ENCODE measurements at regions not wholly inside any gene's neighbourhood (a gene's known extent, or its start where the extent isn't known, plus 50 kb on each side); places are given as distances from the start of the nearest gene placed in this dataset.

- DNase-seq (ENCODE audit: low read depth), result no peak
Observed at GRCh38 chr9:119487118-119487827, 118.0 kb upstream of the BRINP1 start.

GRCh38 chr9:119483153-119483552, 113.9 kb upstream of the BRINP1 start:
- DNase-seq (ENCODE audit: low read depth), result no peak

- no peak for DNase-seq (ENCODE audit: low read depth)
Observed at GRCh38 chr9:119477197-119477596, 108.0 kb upstream of the BRINP1 start.

GRCh38 chr9:119458068-119458467, 88.8 kb upstream of the BRINP1 start:
- DNase-seq (ENCODE audit: low read depth), result no peak

GRCh38 chr9:119453980-119454379, 84.7 kb upstream of the BRINP1 start:
- DNase-seq (ENCODE audit: low read depth), result no peak

GRCh38 chr9:119453490-119453911, 84.3 kb upstream of the BRINP1 start:
- DNase-seq (ENCODE audit: low read depth), result no peak

GRCh38 chr9:119451426-119451825, 82.2 kb upstream of the BRINP1 start:
- DNase-seq (ENCODE audit: low read depth), result no peak

GRCh38 chr9:119443179-119443578, 73.9 kb upstream of the BRINP1 start:
- DNase-seq (ENCODE audit: low read depth), result no peak

GRCh38 chr9:119441832-119442231, 72.6 kb upstream of the BRINP1 start:
- DNase-seq (ENCODE audit: low read depth), result no peak

GRCh38 chr9:119441338-119441737, 72.1 kb upstream of the BRINP1 start:
- no peak for DNase-seq (ENCODE audit: low read depth)

GRCh38 chr9:119436261-119436660, 67.0 kb upstream of the BRINP1 start:
- no peak for DNase-seq (ENCODE audit: low read depth)

GRCh38 chr9:119435076-119435475, 65.8 kb upstream of the BRINP1 start:
- no peak for DNase-seq (ENCODE audit: low read depth)

- DNase-seq (ENCODE audit: low read depth), result no peak
Observed at GRCh38 chr9:119432428-119432827, 63.2 kb upstream of the BRINP1 start.

- no peak for DNase-seq (ENCODE audit: low read depth)
Observed at GRCh38 chr9:119429302-119429701, 60.1 kb upstream of the BRINP1 start.

GRCh38 chr9:119420231-119420630, 51.0 kb upstream of the BRINP1 start:
- no peak for DNase-seq (ENCODE audit: low read depth)

All from stimulated activated CD8-positive, alpha-beta memory T cell treated with anti-CD3 and anti-CD28 coated beads, Interleukin-12 subunit alpha, Interleukin-12 subunit beta, amount 100 ng/mL, for 1 hour (primary cell).